Natural killer cell (primary cell): ENCODE measurements at regions not wholly inside any gene's neighbourhood (a gene's known extent, or its start where the extent isn't known, plus 50 kb on each side); places are given as distances from the start of the nearest gene placed in this dataset.

ENCODE experiments used
- ATAC-seq, 3 donors: fragments of 150-1000 bp in 2 of 3; fragments of 200-7000 bp in 1 of 3; cut with Tn5 transposase; 1 replicate in 1 of 3; 2 replicates in 2 of 3; pipeline ENCODE4 v1.10.0; 2021; ENCODE audit warnings: mild to moderate bottlenecking in 2 of 3, moderate library complexity in 2 of 3
- DNase-seq, 2 donors: peaks; one replicate each; pipeline versions ENCODE4 v3.0.0 to v3.0.0-alpha.2; 2013 to 2021; ENCODE audit warnings: mixed read lengths in 1 of 2
- H3K27ac ChIP-seq: one replicate; pipeline ENCODE4 v1.5.1; 2013; ENCODE audit warnings: mild to moderate bottlenecking, low read length
- H3K27me3 ChIP-seq: one replicate; pipeline ENCODE4 v1.6.1; 2013; ENCODE audit warnings: low read length; ENCODE audit not compliant: control insufficient read depth, insufficient read depth
- H3K36me3 ChIP-seq: one replicate; pipeline ENCODE4 v1.6.1; 2013; ENCODE audit warnings: low read length; ENCODE audit not compliant: control insufficient read depth, insufficient read depth
- H3K4me1 ChIP-seq: one replicate; pipeline ENCODE4 v1.6.1; 2013; ENCODE audit warnings: low read length; ENCODE audit not compliant: control insufficient read depth, insufficient read depth
- H3K4me3 ChIP-seq: one replicate; pipeline ENCODE4 v1.5.1; 2013; ENCODE audit warnings: low read length
- H3K9me3 ChIP-seq: one replicate; pipeline ENCODE4 v1.6.1; 2013; ENCODE audit warnings: low read length; ENCODE audit not compliant: control insufficient read depth, insufficient read depth
- H3K27ac Mint-ChIP-seq, 2 donors: one replicate each; pipeline ENCODE4 v1.8.0; 2022; ENCODE audit warnings: mild to moderate bottlenecking in 2 of 2, mixed read lengths in 2 of 2, moderate library complexity in 1 of 2
- H3K27me3 Mint-ChIP-seq, 2 donors: one replicate each; pipeline ENCODE4 v1.8.0; 2022; ENCODE audit warnings: low read depth in 2 of 2, mixed read lengths in 2 of 2
- H3K36me3 Mint-ChIP-seq: one replicate; pipeline ENCODE4 v1.8.0; 2022; ENCODE audit warnings: mixed read lengths
- H3K4me1 Mint-ChIP-seq, 2 donors: one replicate each; pipeline ENCODE4 v1.8.0; 2022; ENCODE audit warnings: mixed read lengths in 2 of 2
- H3K4me3 Mint-ChIP-seq: one replicate; pipeline ENCODE4 v1.8.0; 2022; ENCODE audit warnings: mild to moderate bottlenecking, moderate library complexity, mixed read lengths
- H3K9me3 Mint-ChIP-seq, 2 donors: one replicate each; pipeline ENCODE4 v1.8.0; 2022; ENCODE audit warnings: mixed read lengths in 2 of 2
- WGBS: methylation state at CpG from one replicate; pipeline ENCODE4 v1.1.7; 2013; ENCODE audit warnings: missing lambda C conversion rate; ENCODE audit not compliant: insufficient coverage; 5-methylcytosine and 5-hydroxymethylcytosine counted together
- intact Hi-C: fragments of 100-400 bp; cut with micrococcal nuclease; formaldehyde crosslinking; loops from one replicate; pipeline ENCODE4 v1.14.2; 2022
- TF ChIP-seq, protein P1 (sequence below): fragments of 200-600 bp; IDR thresholded peaks from one replicate; pipeline ENCODE4 v1.8.0; 2022; ENCODE audit warnings: antibody characterized with exemption

DNA sequence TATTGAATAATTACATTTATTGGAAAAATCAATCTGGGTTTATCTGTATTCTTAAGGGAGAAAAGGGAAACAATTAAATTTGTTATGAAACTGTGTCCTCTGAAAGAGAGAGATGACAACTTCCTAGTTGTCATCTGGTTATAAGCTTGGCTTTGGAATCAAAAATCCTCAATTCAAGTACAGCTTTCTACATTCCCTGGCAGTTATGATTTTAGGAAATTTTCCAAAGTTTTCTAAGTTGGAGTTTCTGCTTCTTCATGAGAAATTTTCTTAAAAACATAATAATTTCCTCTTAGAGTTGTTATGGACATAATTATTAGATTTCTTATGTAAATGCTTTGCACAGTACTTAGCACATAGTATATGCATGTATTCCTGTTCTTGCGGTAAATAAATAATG is 625.6 kb upstream of the SLC39A10 start:
- Histone ChIP-seq H3K9me3 (no peaks in the 10 kb centered on the region), H3K36me3 (no peaks in the 10 kb centered on the region), H3K27me3 (no peaks in the 10 kb centered on the region), H3K4me1 (no peaks in the 10 kb centered on the region), H3K27ac (no peak overlapping the region), H3K4me3 (no peak overlapping the region)
- intact Hi-C loops: no loop called here
- no peak for DNase-seq
- H3K4me1 Mint-ChIP-seq: no peaks in the 10 kb centered on the region
- no peaks in the 10 kb centered on the region for H3K27me3 Mint-ChIP-seq
- TF ChIP-seq, protein P1, sequence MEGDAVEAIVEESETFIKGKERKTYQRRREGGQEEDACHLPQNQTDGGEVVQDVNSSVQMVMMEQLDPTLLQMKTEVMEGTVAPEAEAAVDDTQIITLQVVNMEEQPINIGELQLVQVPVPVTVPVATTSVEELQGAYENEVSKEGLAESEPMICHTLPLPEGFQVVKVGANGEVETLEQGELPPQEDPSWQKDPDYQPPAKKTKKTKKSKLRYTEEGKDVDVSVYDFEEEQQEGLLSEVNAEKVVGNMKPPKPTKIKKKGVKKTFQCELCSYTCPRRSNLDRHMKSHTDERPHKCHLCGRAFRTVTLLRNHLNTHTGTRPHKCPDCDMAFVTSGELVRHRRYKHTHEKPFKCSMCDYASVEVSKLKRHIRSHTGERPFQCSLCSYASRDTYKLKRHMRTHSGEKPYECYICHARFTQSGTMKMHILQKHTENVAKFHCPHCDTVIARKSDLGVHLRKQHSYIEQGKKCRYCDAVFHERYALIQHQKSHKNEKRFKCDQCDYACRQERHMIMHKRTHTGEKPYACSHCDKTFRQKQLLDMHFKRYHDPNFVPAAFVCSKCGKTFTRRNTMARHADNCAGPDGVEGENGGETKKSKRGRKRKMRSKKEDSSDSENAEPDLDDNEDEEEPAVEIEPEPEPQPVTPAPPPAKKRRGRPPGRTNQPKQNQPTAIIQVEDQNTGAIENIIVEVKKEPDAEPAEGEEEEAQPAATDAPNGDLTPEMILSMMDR: no peak
- peaks cover 2 to 3% of the 10 kb centered on the region in 2 donors for H3K9me3 Mint-ChIP-seq
- no peak overlapping the region for H3K27ac Mint-ChIP-seq
- no CpG with 5 or more reads among the region's 1 CpG for WGBS
- no peak for ATAC-seq
- H3K36me3 Mint-ChIP-seq: no peaks in the 10 kb centered on the region
- no peak overlapping the region for H3K4me3 Mint-ChIP-seq

DNA sequence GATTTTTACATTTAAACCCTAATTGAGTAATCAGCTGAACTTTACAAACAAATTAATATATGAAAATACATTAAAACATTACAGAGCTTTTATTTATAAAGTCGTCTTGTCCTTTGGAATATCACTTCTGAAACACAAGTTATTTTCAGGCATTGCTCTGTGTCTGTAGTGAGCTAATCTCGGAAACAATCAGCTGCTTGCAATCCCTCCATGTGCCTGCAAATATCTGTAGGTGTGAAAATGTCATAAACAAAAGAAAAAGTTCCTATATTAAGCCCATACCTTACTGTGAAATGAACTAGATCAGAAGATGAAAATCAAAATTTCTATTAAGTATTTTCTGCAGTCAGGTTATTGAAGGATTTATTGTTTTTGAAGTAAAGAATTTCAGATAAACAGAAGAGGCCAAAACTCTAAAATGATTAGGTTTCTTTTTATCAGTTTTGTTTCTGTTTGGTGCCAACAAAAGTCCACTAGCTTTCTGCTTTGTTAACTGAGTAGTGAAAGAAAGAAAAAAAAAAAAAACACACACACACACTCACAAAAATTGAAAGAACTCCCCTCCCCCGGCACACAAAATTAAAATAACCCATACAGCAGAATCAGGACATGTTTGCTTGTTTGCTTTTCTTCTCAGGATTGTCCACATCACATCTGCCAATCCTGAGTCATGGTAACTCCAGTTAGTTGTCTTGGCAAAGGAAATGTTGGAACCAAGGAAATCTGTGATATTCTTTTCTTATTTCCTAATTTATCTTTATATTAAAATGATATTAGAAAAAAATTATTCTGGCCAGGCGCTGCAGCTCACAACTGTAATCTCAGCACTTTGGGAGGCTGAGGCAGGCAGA is 627.0 kb upstream of the SLC39A10 start:
- no peaks in the 10 kb centered on the region for H3K27me3 ChIP-seq
- no peaks in the 10 kb centered on the region for H3K4me1 ChIP-seq
- no peak overlapping the region for H3K4me3 ChIP-seq
- H3K4me1 Mint-ChIP-seq: no peaks in the 10 kb centered on the region
- H3K27ac Mint-ChIP-seq: no peak overlapping the region
- no peak for DNase-seq
- H3K36me3 Mint-ChIP-seq: no peaks in the 10 kb centered on the region
- H3K27ac ChIP-seq: no peak overlapping the region
- no peaks in the 10 kb centered on the region for H3K27me3 Mint-ChIP-seq
- no peak overlapping the region for H3K4me3 Mint-ChIP-seq
- H3K9me3 ChIP-seq: no peaks in the 10 kb centered on the region
- H3K9me3 Mint-ChIP-seq: peaks cover 3 to 4% of the 10 kb centered on the region in 2 donors
- intact Hi-C loops: no loop called here
- TF ChIP-seq, protein P1: no peak
- no peaks in the 10 kb centered on the region for H3K36me3 ChIP-seq
- 62% methylated on average over 2 of the region's 4 CpGs for WGBS
- no peak for ATAC-seq

DNA sequence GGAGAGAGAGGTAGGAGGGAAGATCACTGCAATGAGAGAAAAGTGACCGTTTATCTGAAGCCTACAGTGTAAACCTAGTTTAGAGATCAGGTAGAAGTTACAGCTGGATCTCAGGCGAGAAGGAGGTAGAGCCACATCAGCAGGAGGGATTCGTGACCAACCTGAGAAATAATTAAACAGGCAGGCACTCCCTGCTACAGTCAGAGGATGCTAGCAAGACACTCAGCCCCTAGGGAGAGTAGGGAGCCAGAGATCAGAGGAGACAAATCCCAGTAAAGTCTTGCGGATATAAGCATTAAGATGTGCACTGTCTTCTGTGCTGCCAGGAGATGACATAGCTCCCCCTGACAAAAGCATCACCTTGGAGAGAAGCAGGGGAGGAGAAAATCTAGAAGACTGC is 629.1 kb upstream of the SLC39A10 start:
- no peaks in the 10 kb centered on the region for H3K9me3 ChIP-seq
- no peak overlapping the region for H3K27ac ChIP-seq
- DNase-seq (no peak), ATAC-seq (no peak)
- WGBS: 89% methylated on average over 4 of the region's 4 CpGs
- TF ChIP-seq, protein P1: no peak
- Mint-ChIP-seq H3K27ac (no peak overlapping the region), H3K27me3 (no peaks in the 10 kb centered on the region), H3K4me3 (no peak overlapping the region), H3K4me1 (no peaks in the 10 kb centered on the region), H3K36me3 (no peaks in the 10 kb centered on the region), H3K9me3 (peaks cover 3 to 4% of the 10 kb centered on the region in 2 donors)
- H3K4me1 ChIP-seq: no peaks in the 10 kb centered on the region
- intact Hi-C loops: no loop called here
- no peaks in the 10 kb centered on the region for H3K27me3 ChIP-seq
- H3K36me3 ChIP-seq: no peaks in the 10 kb centered on the region
- H3K4me3 ChIP-seq: no peak overlapping the region

DNA sequence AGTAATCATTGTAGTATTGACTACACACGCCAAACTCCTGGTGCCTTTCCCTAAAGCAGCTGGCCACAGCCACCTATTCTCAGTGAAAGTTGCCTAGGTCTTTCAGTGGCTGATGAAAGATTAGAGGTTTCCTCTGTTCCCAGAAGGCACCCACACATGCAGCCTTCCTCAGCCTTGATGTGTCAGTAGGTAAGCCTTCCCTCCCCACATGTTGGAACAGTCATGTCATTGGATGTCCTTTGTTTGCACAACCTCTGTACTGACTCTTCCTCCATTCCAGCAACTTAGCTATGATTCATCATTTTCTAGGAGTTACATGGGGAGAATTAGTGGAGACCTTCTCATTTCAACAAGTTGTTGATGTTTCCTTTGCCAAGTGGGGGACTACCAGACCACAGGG is 630.8 kb upstream of the SLC39A10 start:
- no peak overlapping the region for H3K4me3 Mint-ChIP-seq
- Histone ChIP-seq H3K36me3 (no peaks in the 10 kb centered on the region), H3K4me1 (no peaks in the 10 kb centered on the region), H3K27ac (no peak overlapping the region), H3K9me3 (no peaks in the 10 kb centered on the region), H3K4me3 (no peak overlapping the region), H3K27me3 (no peaks in the 10 kb centered on the region)
- TF ChIP-seq, protein P1: no peak
- ATAC-seq: no peak
- no peak for DNase-seq
- no peaks in the 10 kb centered on the region for H3K27me3 Mint-ChIP-seq
- no peak overlapping the region for H3K27ac Mint-ChIP-seq
- intact Hi-C loops: no loop called here
- 100% methylated on average over 1 of the region's 1 CpG for WGBS
- H3K9me3 Mint-ChIP-seq: peaks cover 3 to 4% of the 10 kb centered on the region in 2 donors
- H3K36me3 Mint-ChIP-seq: no peaks in the 10 kb centered on the region
- no peaks in the 10 kb centered on the region for H3K4me1 Mint-ChIP-seq
